ENCODE measurements at regions not wholly inside any gene's neighbourhood (a gene's known extent, or its start where the extent isn't known, plus 50 kb on each side); places are given as distances from the start of the nearest gene placed in this dataset.

DNA sequence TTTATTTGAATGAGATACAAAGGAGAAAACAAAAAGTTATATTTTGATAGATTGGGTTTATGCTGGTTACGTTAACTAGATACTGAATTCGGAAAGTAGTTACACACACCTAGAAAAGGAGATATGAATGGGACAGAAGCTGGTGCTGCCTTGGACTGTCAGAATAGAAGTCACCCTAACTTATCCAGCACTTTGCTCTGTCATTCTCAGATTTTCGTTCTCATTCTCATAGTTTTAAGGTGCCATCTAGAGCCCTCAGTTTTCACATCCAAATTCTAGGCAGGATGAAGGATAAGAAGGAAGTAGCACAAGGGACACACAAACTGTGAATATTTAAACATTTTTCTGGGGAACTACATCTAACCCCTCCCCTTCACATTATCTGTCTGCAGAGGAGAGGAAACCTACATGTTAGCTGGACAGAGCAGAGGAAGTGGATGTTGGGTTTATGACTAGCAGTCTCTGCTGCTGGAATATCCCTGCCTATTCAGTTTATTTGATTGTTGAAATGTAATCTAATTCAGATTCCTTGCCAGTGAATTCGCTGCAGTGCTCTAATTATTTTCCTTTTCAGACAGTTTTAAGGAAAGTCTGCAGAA lies 521.9 kb downstream of the FAT4 start:
- TF ChIP-seq HOXA5 (CRISPR knock-in tag; IDR thresholded peaks at IDR 0.05) (no peak), FOXA3 (CRISPR knock-in tag; IDR thresholded peaks at IDR 0.05) (no peak), NR2F2 (IDR thresholded peaks at IDR 0.05; ENCODE audit: borderline replicate concordance, low read depth) (no peak)
- TF ChIP-seq, protein P1, sequence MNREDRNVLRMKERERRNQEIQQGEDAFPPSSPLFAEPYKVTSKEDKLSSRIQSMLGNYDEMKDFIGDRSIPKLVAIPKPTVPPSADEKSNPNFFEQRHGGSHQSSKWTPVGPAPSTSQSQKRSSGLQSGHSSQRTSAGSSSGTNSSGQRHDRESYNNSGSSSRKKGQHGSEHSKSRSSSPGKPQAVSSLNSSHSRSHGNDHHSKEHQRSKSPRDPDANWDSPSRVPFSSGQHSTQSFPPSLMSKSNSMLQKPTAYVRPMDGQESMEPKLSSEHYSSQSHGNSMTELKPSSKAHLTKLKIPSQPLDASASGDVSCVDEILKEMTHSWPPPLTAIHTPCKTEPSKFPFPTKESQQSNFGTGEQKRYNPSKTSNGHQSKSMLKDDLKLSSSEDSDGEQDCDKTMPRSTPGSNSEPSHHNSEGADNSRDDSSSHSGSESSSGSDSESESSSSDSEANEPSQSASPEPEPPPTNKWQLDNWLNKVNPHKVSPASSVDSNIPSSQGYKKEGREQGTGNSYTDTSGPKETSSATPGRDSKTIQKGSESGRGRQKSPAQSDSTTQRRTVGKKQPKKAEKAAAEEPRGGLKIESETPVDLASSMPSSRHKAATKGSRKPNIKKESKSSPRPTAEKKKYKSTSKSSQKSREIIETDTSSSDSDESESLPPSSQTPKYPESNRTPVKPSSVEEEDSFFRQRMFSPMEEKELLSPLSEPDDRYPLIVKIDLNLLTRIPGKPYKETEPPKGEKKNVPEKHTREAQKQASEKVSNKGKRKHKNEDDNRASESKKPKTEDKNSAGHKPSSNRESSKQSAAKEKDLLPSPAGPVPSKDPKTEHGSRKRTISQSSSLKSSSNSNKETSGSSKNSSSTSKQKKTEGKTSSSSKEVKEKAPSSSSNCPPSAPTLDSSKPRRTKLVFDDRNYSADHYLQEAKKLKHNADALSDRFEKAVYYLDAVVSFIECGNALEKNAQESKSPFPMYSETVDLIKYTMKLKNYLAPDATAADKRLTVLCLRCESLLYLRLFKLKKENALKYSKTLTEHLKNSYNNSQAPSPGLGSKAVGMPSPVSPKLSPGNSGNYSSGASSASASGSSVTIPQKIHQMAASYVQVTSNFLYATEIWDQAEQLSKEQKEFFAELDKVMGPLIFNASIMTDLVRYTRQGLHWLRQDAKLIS (CRISPR knock-in tag; IDR thresholded peaks at IDR 0.05), result no peak
- TF ChIP-seq, protein P2, sequence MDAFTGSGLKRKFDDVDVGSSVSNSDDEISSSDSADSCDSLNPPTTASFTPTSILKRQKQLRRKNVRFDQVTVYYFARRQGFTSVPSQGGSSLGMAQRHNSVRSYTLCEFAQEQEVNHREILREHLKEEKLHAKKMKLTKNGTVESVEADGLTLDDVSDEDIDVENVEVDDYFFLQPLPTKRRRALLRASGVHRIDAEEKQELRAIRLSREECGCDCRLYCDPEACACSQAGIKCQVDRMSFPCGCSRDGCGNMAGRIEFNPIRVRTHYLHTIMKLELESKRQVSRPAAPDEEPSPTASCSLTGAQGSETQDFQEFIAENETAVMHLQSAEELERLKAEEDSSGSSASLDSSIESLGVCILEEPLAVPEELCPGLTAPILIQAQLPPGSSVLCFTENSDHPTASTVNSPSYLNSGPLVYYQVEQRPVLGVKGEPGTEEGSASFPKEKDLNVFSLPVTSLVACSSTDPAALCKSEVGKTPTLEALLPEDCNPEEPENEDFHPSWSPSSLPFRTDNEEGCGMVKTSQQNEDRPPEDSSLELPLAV (CRISPR knock-in tag; conservative IDR thresholded peaks at IDR 0.05; ENCODE audit: low read depth), result no peak
- TF ChIP-seq, protein P3, sequence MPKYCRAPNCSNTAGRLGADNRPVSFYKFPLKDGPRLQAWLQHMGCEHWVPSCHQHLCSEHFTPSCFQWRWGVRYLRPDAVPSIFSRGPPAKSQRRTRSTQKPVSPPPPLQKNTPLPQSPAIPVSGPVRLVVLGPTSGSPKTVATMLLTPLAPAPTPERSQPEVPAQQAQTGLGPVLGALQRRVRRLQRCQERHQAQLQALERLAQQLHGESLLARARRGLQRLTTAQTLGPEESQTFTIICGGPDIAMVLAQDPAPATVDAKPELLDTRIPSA (CRISPR knock-in tag; IDR thresholded peaks at IDR 0.05; ENCODE audit: borderline replicate concordance), result no peak
- DNase-seq (ENCODE audit: low spot score), result no peak
- Histone ChIP-seq H3K27me3 (ENCODE audit: control insufficient read depth in 1 of 2, insufficient read depth in 2 of 2, low read length in 2 of 2) (no peaks in the 10 kb centered on the region), H3K9ac (ENCODE audit: insufficient read depth, low read depth, low read length) (no peak overlapping the region), H3K4me1 (ENCODE audit: insufficient read depth, low read length) (no peaks in the 10 kb centered on the region), H3K79me2 (ENCODE audit: insufficient read depth, low read length) (no peaks in the 10 kb centered on the region), H3K27ac (ENCODE audit: extremely low read length, insufficient read depth, low read length) (no peak overlapping the region), H3K4me3 (replicated peaks in 1 of 3; ENCODE audit: insufficient read depth in 1 of 3, low read depth in 2 of 3, low read length in 3 of 3) (no peak overlapping the region), H4K20me1 (ENCODE audit: insufficient read depth, low read length) (no peaks in the 10 kb centered on the region), H2AFZ (ENCODE audit: low read length) (no peak overlapping the region), H3K9me3 (ENCODE audit: low read length) (no peaks in the 10 kb centered on the region), H3K36me3 (replicated peaks in 1 of 2; ENCODE audit: control insufficient read depth in 1 of 2, insufficient read depth in 2 of 2, low read length in 2 of 2) (no peaks in the 10 kb centered on the region), H3K4me2 (ENCODE audit: low read depth, low read length) (no peak overlapping the region)
- no peak for ATAC-seq
- WGBS (ENCODE audit: low lambda C conversion rate), result 8% methylated on average over 4 of the region's 4 CpGs
- in situ Hi-C loops (cut with HindIII; ENCODE audit: extremely low pct_ligation_motif_present, low pct_unique_long_range_greater_than_20kb) (no loop called here), intact Hi-C loops (cut with micrococcal nuclease; ENCODE audit: unreplicated experiment) (no loop called here)
- ChIA-PET POLR2A (no interaction called here), CTCF (ENCODE audit: low intra/inter-chr PET ratio, low total read pairs) (no interaction called here)
- FAIRE-seq, result no peak
- no TSS peak for BruUV-seq (replicated peaks)
